Endothelial cell of umbilical vein (primary cell): ENCODE measurements at regions not wholly inside any gene's neighbourhood (a gene's known extent, or its start where the extent isn't known, plus 50 kb on each side); places are given as distances from the start of the nearest gene placed in this dataset.

Experiments
- BruUV-seq: library from RNA; stranded (reverse); fragments of 400-500 nt; replicated peaks from 2 replicates; lab custom pipeline; 2021; lab: Mats Ljungman, UMichigan
- CTCF ChIA-PET: fragments of 300-600, 350-600 bp; sonication (Branson Sonifier 250); formaldehyde crosslinking; loops from one replicate; lab custom pipeline; 2021; ENCODE audit warnings: antibody characterized with exemption, inconsistent platforms; lab: Charles Lee
- POLR2A ChIA-PET: fragments of 300-600, 350-600 bp; sonication (Branson Sonifier 250); formaldehyde crosslinking; loops from one replicate; lab custom pipeline; 2021; ENCODE audit warnings: antibody characterized with exemption, inconsistent platforms; lab: Charles Lee
- DNase-seq: peaks from one replicate; pipeline ENCODE4 v3.0.0-alpha.2; 2011; ENCODE audit warnings: low read depth, low spot score
- FAIRE-seq: peaks from 2 replicates; lab custom pipeline; 2011; peaks lifted over from hg19 to GRCh38; lab: Jason Lieb, UNC
- H2AFZ ChIP-seq: 2 replicates; pipeline ENCODE4 v1.6.0; 2012; ENCODE audit warnings: low read depth, low read length, control low read depth, inconsistent platforms
- H3K27ac ChIP-seq: 2 replicates; pipeline ENCODE4 v1.5.1; 2011; ENCODE audit warnings: low read depth, mild to moderate bottlenecking, control low read depth, low read length, moderate library complexity; ENCODE audit not compliant: insufficient read depth
- H3K27me3 ChIP-seq, 2 experiments: 2 replicates each; pipeline versions ENCODE4 v1.6.0 to v1.6.1; 2011; ENCODE audit warnings: low read length in 2 of 2, mixed read lengths in 1 of 2; ENCODE audit not compliant: control insufficient read depth in 2 of 2, insufficient read depth in 2 of 2
- H3K36me3 ChIP-seq, 2 experiments: 2 replicates in 1 of 2; 3 replicates in 1 of 2; pipeline ENCODE4 v1.5.1; 2011; ENCODE audit warnings: low read length in 2 of 2, mild to moderate bottlenecking in 1 of 2, moderate library complexity in 1 of 2; ENCODE audit not compliant: control insufficient read depth in 2 of 2, insufficient read depth in 2 of 2; ENCODE audit errors: extremely low read depth in 1 of 2
- H3K4me1 ChIP-seq: 3 replicates; pipeline ENCODE4 v1.5.1; 2011; ENCODE audit warnings: mild to moderate bottlenecking, low read length; ENCODE audit not compliant: control insufficient read depth, insufficient read depth; ENCODE audit errors: extremely low read depth
- H3K4me2 ChIP-seq: 2 replicates; pipeline ENCODE4 v1.6.1; 2011; ENCODE audit warnings: low read length, control low read depth, mixed read lengths; ENCODE audit not compliant: insufficient read depth
- H3K4me3 ChIP-seq, 3 experiments: fragments of 200-600 bp in 1 of 3; sonication (generic), shearing (Covaris generic) in 1 of 3; replicated peaks in 1 of 3; 2 replicates each; pipeline ENCODE4 v1.5.1; 2011 to 2016; ENCODE audit warnings: control low read depth in 3 of 3, low read length in 3 of 3, mild to moderate bottlenecking in 2 of 3, inconsistent platforms in 1 of 3, low read depth in 1 of 3, moderate library complexity in 1 of 3; ENCODE audit not compliant: insufficient read depth in 1 of 3
- H3K79me2 ChIP-seq: 2 replicates; pipeline ENCODE4 v1.6.0; 2012; ENCODE audit warnings: low read length, inconsistent platforms; ENCODE audit not compliant: control insufficient read depth, insufficient read depth
- H3K9ac ChIP-seq: replicated peaks from 2 replicates; pipeline ENCODE3; 2011; ENCODE audit warnings: low read length, control low read depth; ENCODE audit not compliant: insufficient read depth; ENCODE audit errors: extremely low read depth
- H3K9me1 ChIP-seq: replicated peaks from 3 replicates; pipeline ENCODE4 v1.6.0; 2011; ENCODE audit warnings: mild to moderate bottlenecking, low read length; ENCODE audit not compliant: control insufficient read depth, insufficient read depth; ENCODE audit errors: extremely low read depth
- H3K9me3 ChIP-seq: replicated peaks from 2 replicates; pipeline ENCODE4 v1.5.1; 2012; ENCODE audit warnings: low read length, inconsistent platforms; ENCODE audit not compliant: control insufficient read depth, insufficient read depth
- H4K20me1 ChIP-seq: replicated peaks from 2 replicates; pipeline ENCODE3; 2011; ENCODE audit warnings: mild to moderate bottlenecking, low read length; ENCODE audit not compliant: control insufficient read depth, insufficient read depth; ENCODE audit errors: extremely low read depth
- CTCF ChIP-seq, 2 donors: IDR thresholded peaks; 1 replicate in 1 of 2; 2 replicates in 1 of 2; pipeline ENCODE4 v1.5.1; 2011; ENCODE audit warnings: low read length in 2 of 2, mild to moderate bottlenecking in 2 of 2, moderate library complexity in 2 of 2, control low read depth in 1 of 2, inconsistent platforms in 1 of 2, low read depth in 1 of 2; ENCODE audit not compliant: insufficient read depth in 1 of 2; ENCODE audit errors: extremely low read depth in 1 of 2
- EZH2 ChIP-seq: IDR thresholded peaks from 2 replicates; pipeline ENCODE4 v1.6.1; 2012; ENCODE audit warnings: borderline replicate concordance, low read depth, mild to moderate bottlenecking, moderate library complexity, low read length, inconsistent platforms; ENCODE audit not compliant: severe bottlenecking
- FOS ChIP-seq: IDR thresholded peaks from 2 replicates; pipeline ENCODE4 v1.6.1; 2011; ENCODE audit warnings: mild to moderate bottlenecking, low read length, moderate library complexity, borderline replicate concordance; ENCODE audit not compliant: insufficient read depth
- GATA2 ChIP-seq: IDR thresholded peaks from 2 replicates; pipeline ENCODE4 v1.7.0; 2011; ENCODE audit warnings: low read depth, mild to moderate bottlenecking, moderate library complexity, mixed read lengths, low read length; ENCODE audit not compliant: insufficient read length, insufficient read depth
- JUN ChIP-seq: IDR thresholded peaks from 2 replicates; pipeline ENCODE4 v1.6.1; 2011; ENCODE audit warnings: borderline replicate concordance, low read depth; ENCODE audit not compliant: insufficient read length, insufficient read depth
- MAX ChIP-seq: IDR thresholded peaks from 2 replicates; pipeline ENCODE4 v1.6.1; 2011; ENCODE audit not compliant: insufficient read depth, insufficient read length
- MYC ChIP-seq: IDR thresholded peaks from one replicate; pipeline ENCODE4 v1.6.1; 2011; ENCODE audit warnings: mild to moderate bottlenecking, low read depth, low read length
- POLR2A ChIP-seq: IDR thresholded peaks from 2 replicates; pipeline ENCODE4 v1.6.1; 2012; ENCODE audit warnings: low read depth, mild to moderate bottlenecking, control low read depth, low read length
- dilution Hi-C: fragments of 300-500 bp; cut with MboI; formaldehyde crosslinking; loops from one replicate; pipeline ENCODE4 v1.15.0; 2019; ENCODE audit warnings: low sequenced_read_pairs; ENCODE audit not compliant: extremely low pct_ligation_motif_present
- intact Hi-C: fragments of 100-400 bp; cut with micrococcal nuclease; formaldehyde crosslinking; loops from one replicate; pipeline ENCODE4 v1.10.0; 2022

- POLR2A ChIA-PET: no interaction called here
- Histone ChIP-seq H3K4me2 (no peak overlapping the region), H3K9me3 (peaks cover 6% of the 10 kb centered on the region), H3K4me1 (no peaks in the 10 kb centered on the region), H3K9ac (no peak overlapping the region), H3K27me3 (no peaks in the 10 kb centered on the region), H4K20me1 (no peaks in the 10 kb centered on the region), H2AFZ (no peak overlapping the region), H3K79me2 (no peaks in the 10 kb centered on the region), H3K4me3 (no peak overlapping the region), H3K9me1 (no peaks in the 10 kb centered on the region), H3K27ac (no peak overlapping the region), H3K36me3 (no peaks in the 10 kb centered on the region)
- TF ChIP-seq MYC (no peak), CTCF (IDR thresholded peaks at IDR 0.05; ENCODE audit: extremely low read depth in 1 of 2, insufficient read depth in 1 of 2, low read depth in 1 of 2, low read length in 2 of 2) (no peak), MAX (no peak)
- dilution Hi-C loops (no loop called here), intact Hi-C loops (no loop called here)
- no TSS peak for BruUV-seq
- DNase-seq (no peak), FAIRE-seq (no peak)
- CTCF ChIA-PET: no interaction called here
Measured at GRCh38 chr18:75801178-75801577, 373.7 kb upstream of the SMIM21 start.

- no peaks in the 10 kb centered on the region for H3K9me1 ChIP-seq
- no peaks in the 10 kb centered on the region for H3K27me3 ChIP-seq
- H4K20me1 ChIP-seq: no peaks in the 10 kb centered on the region
- no peaks in the 10 kb centered on the region for H3K4me1 ChIP-seq
- DNase-seq (no peak), FAIRE-seq (no peak)
- H2AFZ ChIP-seq: no peak overlapping the region
- H3K4me2 ChIP-seq: no peak overlapping the region
- H3K79me2 ChIP-seq: no peaks in the 10 kb centered on the region
- intact Hi-C loops (no loop called here), dilution Hi-C loops (no loop called here)
- TF ChIP-seq POLR2A (no peak), GATA2 (no peak), CTCF (IDR thresholded peaks at IDR 0.05; ENCODE audit: extremely low read depth in 1 of 2, insufficient read depth in 1 of 2, low read depth in 1 of 2, low read length in 2 of 2) (no peak), JUN (no peak), FOS (no peak), MAX (no peak), EZH2 (no peak)
- no peak overlapping the region for H3K9ac ChIP-seq
- no peak overlapping the region for H3K27ac ChIP-seq
- no peaks in the 10 kb centered on the region for H3K36me3 ChIP-seq
- POLR2A ChIA-PET: no interaction called here
- CTCF ChIA-PET: no interaction called here
- H3K4me3 ChIP-seq: no peak overlapping the region
- BruUV-seq: no TSS peak
- H3K9me3 ChIP-seq: peaks cover 6% of the 10 kb centered on the region
Measured at GRCh38 chr18:75800331-75800648, 372.8 kb upstream of the SMIM21 start.
